SK-N-DZ (cell line): ENCODE measurements at regions not wholly inside any gene's neighbourhood (a gene's known extent, or its start where the extent isn't known, plus 50 kb on each side); places are given as distances from the start of the nearest gene placed in this dataset.
"Not testable (repeated sequence)": the region's sequence is repeated elsewhere in the genome, so short reads cannot be mapped to it uniquely, and the experiment has no call there.

ENCODE experiments used
- DNase-seq: peaks from one replicate; pipeline ENCODE4 v3.0.0-alpha.2; 2015; ENCODE audit warnings: low spot score
- small RNA-seq, 2 experiments: library from RNA; depleted of rRNA; stranded (forward); fragments of <200 nt; gene quantifications; one replicate each; pipeline ENCODE3, GENCODE V24; 2014

GRCh38 chr7:63105978-63106377, 892.7 kb upstream of the ZNF722 start:
- no peak for DNase-seq

- DNase-seq: no peak
Measured at GRCh38 chr7:63106506-63107388, 891.9 kb upstream of the ZNF722 start.

- DNase-seq: not testable (repeated sequence)
Measured at GRCh38 chr7:63111511-63111910, 887.1 kb upstream of the ZNF722 start.

GRCh38 chr7:63112764-63113712, 885.6 kb upstream of the ZNF722 start:
- no peak for DNase-seq

GRCh38 chr7:63113713-63114285, 884.9 kb upstream of the ZNF722 start:
- no peak for DNase-seq

- no peak for DNase-seq
Measured at GRCh38 chr7:63114371-63114985, 884.2 kb upstream of the ZNF722 start.

Small RNA genes lying in the stretch of these regions (small RNA-seq; reads per million reads assigned to genes)
- gene RNU6-417P: 0 reads per million in 2 experiments
